ENCODE measurements at regions not wholly inside any gene's neighbourhood (a gene's known extent, or its start where the extent isn't known, plus 50 kb on each side); places are given as distances from the start of the nearest gene placed in this dataset.

DNA sequence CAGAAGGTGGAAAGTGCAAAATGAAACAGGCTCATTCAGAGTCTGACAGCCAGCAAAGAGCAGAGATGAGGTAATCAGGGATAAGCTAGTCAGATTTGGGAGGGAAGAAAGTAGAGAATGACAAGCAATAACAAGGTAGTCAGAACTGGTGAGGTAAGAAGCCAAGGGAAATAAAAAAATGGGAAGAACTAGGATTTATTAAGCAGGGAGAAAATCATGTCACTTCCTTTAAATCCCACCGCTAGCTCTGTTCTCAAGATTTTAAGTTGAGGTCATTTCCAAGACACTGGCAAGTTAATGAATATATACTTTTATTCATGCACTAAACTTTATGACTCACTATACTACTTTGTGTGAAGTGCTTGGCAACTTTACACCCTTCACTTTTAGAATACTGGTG lies 1106.8 kb downstream of the IGSF11 start:
- no peak for DNase-seq

DNA sequence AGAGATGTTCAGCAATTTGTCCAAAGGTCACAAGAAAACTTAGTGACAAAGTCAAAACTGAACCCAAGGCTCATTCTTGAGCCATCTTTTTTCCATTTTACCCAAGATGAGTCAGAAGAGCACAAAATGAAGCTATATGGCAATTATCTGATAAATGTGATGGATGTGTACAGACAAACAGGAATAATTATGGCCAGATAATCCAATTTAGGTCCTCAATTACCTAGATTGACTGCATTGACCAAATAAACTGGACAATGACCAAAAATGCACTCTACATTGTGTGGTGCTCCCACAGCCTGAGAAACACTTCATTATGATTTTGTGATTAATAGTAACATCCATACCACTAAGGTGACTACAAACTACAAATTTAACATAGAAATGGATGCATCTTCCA lies 1105.8 kb downstream of the IGSF11 start:
- DNase-seq, result no peak

DNA sequence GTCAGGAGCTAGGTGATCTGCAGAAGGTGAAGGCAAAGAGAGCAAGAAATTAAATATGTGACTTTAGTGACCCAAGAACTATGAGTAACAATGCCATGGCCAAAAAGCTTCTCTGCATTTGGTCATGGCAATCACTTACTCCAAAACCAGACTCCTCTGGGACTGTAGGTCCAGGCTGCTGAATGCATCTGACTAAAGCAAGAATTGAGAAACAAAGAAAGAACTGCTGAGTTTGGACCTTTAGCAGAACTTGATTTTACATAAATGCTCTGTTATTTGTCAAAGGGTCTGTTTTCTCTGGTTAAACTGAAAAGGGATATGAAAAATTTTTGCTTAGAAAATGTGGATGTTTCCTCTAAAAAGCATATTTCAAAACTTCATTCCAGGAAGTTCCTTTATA lies 1102.2 kb downstream of the IGSF11 start:
- DNase-seq, result no peak

DNA sequence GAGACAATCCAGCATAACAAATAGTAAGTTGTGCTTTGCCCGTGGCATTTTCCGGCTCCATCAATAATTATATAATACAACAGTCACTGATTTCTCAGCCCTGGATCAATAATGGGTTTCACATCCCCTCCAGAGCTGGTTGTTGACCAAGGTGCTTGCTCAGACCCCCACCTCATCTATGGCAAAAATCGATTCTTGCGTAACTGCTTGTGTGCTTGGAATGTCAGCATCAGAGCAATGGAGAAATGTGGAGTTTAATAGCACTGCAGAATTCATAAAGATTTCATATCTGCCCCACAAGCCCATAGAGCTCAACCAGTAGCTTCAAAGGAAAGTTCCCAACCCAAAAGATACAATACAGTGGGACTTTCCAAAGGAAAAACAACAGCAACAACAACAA lies 1098.5 kb downstream of the IGSF11 start:
- DNase-seq, result no peak

DNA sequence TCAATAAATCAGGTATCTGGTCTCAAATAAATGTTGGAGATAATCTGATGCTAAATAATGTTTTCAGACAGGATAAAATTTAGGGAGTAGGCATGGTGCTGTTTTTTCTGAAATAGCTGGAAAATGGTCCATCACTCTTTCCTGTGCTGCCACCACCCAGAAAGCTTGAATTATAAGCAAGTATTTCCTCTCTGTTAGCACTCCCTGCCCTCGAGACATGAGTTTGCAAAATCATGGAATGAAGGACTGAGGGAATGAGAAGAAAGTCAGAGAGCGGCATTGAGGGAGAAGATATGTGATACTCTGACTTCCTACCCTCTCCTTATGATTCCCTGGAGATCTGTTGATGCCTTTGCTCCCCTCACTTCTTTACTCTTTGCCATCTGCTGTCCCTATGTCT lies 1095.7 kb downstream of the IGSF11 start:
- DNase-seq, result no peak

DNA sequence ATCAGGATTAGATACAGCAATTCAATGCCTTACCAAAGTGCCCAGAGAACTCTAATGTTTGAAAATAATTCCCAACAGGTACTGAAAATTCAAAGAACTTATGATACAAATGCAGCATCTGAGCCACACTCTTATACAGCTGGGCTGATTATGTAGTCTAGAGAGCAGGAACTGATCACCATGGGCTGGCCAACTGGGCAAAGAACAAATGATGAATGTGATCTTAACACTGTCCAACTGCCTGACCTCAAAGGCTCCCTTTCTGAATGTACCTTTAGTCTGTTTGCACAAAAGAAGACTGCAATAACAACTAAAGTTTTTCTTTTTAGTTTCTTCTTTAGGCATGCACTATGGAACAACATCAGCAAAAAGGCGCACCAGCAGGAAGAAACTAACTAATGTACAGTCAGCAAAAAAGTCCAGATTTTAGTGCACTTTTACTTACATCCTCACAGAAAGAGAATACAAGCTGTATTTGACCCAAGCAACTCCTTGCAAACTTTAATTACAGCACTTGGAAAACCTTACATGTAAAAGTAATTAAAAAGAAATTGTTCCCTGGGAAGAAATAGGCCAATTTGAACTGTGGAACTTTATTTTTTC lies 1095.1 kb downstream of the IGSF11 start:
- no peak for DNase-seq

DNA sequence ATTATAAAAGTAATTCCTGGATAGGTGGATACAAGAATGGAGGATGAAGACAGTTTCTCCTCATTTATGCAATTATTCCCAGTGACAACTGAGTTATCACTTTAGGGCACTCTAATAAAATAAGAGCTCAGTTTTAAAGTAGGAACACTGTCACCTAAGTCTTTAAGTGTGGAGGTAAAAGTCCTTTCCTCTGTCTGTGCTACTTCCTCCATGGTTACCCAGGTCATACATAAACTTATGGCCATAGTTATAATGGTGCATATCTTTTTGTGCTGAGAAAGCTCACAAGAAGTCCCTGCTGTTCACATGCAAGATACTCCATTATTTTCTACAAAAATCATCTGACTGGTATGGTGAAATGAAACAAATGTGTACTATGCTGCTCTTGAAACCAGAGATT lies 1093.6 kb downstream of the IGSF11 start:
- no peak for DNase-seq

DNA sequence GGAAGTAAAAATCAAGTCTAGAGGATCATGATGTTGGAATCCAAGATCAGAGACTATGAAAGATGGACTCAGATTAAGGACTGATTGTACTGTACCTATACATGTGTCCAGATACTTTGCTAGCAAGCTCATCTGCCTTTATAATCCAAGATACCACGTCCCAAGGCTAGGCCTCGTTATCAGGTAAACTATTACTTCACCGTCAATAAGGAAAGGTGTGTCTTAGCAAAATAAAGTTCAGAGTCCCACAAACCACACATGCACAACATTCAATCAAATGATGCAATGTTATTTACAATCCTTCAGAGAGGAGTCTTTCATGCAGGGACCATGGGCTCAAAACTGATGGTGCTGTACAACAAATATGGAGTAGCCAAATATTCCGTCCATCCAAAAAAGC lies 1092.9 kb downstream of the IGSF11 start:
- DNase-seq, result no peak

DNA sequence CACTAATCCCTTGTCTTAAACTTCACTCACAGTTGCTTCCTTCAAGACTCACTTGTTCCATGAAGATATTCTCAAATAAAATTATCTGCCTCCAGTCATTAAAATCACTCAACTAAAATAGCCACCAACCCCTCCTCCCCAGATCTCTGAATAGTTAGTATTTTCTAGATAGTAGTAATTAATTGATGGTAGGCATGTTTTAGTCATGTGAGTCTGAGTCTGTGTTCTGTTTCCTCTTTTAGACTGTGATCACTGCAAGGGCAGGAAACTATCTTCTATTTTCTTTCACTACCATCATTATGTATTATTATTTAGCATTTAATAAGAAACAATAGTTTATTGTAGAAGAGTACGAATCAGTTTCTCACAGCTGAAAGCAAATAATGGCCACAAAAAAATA lies 1080.5 kb downstream of the IGSF11 start:
- DNase-seq, result no peak

DNA sequence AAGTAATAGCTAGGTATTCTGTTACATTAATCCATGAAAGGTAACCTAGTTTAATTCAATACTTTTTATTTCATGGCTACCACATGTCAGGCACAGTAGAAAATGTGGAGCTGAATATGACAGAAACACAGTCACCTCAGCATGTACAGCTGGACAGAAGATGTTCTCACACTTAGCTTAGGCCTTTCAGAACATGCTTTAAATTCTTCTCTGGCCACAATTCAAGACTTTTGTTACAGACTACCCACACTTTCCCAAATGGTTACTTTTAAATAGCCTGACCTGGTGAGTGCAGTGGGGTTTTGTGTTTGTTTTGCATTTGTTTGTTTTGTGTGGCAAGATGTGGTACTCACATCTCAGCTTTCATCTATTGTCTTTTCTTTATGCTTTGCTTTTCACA lies 1079.5 kb downstream of the IGSF11 start:
- DNase-seq, result no peak

DNA sequence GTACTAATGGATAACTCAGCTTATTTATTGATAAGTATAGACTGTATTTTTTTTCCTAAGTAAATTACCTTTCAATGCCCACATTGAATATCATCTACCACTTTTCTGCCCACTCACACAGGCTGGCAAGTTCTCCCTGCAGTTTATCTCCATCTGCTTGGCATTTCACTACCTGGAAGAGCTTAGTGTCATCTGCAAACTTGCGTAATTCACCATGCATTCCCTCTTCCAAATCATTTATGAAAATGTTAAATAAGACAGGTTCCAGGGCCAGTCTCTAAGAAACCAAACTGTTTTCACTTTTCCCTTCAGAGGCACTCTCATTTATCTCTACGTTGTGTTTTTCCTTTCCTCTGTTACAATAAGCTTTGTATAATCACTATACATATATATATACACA lies 1076.6 kb downstream of the IGSF11 start:
- DNase-seq, result no peak

DNA sequence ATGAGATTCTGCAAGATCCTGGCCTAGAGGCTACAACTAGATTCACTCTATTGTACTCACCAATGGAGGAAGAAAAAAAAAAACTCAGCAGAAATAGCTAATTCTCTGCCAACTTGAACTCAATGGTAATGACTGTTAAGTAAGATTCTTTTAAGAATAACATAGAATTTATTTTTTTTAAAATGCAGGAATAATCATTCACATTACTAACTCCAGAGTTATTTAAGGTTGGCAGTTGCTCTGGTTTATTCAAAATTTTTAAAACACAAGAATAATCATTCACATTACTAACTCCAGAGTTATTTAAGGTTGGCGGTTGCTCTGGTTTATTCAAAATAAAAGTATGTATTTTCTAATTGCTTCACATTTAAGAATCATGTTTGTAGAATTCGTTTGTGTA lies 1071.9 kb downstream of the IGSF11 start:
- DNase-seq, result no peak

DNA sequence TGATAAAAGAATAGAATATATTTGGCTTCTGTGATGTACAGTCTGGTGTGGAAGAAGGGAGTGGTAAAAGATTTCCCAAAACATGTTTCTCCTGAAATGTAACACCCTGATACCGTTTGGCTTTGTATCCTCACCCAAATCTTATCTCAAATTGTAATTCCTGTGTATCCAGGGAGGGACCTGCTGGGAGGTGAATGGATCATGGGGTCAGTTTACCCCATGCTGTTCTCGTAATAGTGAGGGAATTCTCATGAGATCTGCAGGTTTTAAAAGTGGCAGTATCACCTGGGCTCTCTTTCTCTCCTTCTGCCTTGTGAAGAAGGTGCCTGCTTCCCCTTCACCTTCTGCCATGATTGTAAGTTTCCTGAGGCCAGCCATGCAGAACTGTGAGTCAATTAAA lies 1070.8 kb downstream of the IGSF11 start:
- no peak for DNase-seq

DNA sequence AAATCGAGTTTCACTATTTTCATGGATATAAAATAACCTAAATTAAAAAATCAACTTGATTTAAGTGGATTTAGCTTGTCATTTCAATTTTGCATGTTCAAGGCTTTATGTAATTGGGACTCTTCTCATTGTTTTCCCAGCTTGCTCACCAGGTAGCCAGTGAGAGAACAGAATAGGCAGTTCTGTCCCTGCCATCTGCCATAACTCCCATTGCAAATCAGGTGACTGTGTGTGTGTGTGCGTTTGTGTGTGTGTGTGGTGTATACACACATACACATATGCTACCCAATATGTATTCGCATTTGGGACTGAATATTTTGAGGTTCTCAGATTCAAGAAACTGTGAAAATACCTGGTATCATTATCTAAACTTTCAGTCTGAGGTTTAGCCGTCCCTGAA lies 1069.8 kb downstream of the IGSF11 start:
- DNase-seq, result no peak

DNA sequence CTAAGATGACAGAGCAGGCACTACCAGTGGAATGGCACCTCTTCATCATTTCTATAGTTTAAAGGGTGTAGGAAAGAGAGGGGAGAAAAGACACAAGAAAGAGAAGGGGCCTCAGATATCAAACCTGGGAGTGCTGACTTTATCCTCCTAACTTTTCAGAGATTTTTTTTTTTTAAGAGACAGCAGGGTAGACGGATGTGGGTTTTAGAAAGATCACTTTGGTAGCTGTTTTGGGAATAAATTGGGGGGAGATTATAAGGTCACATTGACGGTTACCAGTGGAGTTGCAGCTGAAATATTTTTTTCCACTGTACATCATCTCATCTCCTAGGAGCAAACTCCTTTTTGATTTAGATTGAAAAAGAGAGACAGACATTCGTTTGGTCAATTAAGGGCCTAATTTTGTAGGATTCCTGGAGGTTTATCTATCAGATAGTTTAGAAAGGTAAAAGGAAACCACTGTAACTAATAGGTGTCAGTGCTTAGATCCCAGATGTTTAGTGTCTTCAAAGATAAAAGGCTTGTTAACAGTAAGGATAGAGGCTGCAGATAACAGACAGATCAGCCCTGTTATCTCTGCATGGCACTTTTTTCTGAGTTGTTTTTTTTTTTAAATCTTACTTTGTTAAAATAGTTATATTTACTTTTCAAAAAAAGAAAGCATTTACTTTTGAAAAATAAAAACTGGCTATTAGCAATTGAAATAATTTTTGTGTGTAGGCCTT lies 1057.0 kb downstream of the IGSF11 start:
- no peak for DNase-seq

DNA sequence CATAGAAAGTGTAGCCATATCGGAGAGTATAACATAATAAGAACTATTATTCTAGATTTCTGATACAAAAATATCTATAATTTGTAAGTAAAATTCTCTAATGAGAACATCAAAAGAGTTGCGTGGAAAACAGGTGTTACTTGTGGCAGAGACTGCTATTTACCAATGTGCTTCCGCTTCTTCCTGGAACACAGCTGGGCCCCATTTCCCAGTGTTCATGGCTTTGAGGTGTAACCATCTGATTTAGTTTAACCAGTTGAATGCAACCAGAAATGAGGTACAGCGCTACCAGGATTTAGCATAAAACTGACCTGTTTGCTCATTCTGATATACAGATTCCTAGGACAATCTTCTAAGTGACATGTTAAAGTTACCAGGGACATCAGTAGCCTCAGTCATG lies 1055.2 kb downstream of the IGSF11 start:
- no peak for DNase-seq

DNA sequence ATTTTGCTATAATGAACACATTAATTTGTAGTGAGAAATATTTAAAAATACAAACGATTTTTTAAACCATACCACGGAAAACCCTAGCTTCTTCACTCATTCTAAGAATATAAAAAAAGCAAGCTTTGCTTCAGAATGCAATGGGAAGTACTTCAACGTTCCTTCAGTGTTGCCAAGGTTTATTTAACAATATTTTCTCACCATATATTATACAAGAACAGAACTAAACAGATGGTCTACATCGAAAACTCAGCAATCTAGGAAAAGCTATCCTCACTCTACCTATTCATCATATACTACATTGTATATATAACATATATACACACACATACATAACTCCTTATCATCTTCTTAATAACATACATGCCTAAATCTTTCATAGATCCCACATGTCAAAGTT lies 1047.4 kb downstream of the IGSF11 start:
- no peak for DNase-seq

DNA sequence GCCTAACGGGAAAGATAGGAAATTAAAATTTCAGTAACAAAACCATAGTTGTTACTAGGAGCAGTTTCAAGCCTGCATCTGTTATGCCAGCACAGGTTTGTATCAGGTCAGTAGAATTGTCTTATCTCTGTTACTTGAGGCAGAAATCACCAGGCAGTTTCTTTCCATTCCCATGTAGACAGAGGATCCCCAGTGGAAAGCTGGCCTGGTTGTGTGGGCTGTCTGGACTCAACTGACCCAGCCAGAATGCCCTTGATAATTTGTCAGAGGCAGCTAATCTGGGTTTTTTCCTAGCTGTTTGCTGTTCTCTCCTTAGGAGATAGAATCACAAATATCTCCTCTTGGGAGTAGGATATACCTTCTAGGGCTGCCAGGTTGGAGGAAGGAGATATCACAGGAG lies 1044.7 kb downstream of the IGSF11 start:
- no peak for DNase-seq

DNA sequence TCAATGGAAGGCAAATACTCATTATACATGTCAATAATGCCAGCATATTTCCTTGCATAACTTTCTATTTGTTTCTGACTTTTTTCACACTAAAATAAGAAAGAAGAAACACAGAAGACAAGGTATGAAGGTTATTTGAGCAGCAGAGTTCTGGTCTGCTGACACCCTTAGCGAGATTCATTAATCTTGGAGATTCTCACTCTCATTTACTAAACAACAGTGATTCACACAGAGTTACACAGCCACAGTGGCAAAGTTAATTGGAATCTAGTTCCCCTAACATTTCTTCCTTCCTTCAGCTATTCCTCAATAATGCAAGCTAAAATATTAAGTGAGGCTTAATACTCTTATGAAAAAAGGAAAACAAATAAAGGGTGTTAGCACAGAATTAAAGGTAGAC lies 1044.0 kb downstream of the IGSF11 start:
- DNase-seq, result no peak

DNA sequence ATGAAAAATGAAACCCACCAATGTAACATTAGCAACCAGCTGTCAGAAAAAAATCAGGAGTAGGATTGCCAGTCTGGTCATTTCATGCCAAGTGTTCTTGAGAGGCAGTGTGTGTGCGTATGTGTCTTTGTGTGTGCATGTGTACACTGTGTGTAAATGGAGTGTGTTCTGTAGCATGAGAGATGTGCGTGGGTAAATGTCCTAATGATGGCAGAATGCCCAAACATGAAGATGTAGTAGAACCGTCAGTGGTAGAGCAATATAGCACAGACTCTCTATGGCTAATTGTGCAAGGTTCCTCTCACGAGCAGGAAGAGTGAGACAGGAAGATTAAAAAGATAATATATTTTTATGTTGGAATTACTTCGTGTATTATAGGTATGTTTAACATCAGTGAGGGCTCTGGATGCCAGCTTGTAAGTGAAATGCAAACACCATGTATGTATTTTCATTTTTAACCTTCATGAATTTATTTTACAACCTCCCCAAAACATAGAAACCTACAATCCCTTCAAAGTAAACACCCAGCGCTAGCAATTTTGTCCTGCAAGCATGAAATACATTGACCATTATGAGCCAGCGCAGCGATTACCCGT lies 1038.7 kb downstream of the IGSF11 start:
- DNase-seq, result no peak

DNA sequence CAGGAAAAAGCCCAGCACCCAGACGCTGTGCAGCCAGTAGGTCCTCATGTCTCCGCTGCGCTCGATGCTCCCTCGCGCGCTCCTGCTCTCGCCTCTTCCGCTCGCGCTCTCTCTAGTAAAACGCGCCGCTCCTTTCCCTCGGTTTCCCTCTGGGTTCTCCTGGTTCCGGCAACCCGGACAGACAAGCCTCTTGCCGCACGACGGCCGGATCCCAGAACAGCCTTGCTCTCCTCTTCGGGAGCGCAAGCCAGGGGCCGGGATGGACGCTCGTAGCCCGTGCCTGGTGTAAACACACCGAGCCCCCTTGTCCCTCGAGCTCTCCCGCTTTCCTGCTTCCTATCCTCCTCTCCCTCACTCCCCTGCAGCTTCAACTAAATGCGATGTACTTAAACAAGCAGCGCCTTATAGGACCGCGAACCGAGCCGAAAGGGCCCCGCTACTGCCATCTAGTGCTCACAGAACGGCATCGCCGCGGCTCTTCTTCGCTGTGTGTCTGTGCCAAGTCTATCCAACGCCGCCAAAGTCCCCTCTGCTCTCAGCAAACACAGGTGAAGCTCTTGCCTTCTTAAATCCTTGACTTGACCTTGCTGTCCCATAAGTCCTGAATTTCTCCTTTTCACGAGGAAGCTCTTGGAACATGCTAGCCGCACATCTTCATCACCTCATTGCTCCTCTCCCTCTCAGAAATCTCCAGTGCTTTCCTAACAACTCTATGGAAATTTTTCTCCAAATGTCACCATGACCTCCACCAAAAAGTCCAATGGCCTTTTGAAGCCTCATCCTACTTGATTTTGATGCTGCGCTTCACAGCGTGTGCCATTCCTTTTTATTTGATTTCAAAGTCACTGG lies 1037.2 kb downstream of the IGSF11 start:
- DNase-seq, result no peak

DNA sequence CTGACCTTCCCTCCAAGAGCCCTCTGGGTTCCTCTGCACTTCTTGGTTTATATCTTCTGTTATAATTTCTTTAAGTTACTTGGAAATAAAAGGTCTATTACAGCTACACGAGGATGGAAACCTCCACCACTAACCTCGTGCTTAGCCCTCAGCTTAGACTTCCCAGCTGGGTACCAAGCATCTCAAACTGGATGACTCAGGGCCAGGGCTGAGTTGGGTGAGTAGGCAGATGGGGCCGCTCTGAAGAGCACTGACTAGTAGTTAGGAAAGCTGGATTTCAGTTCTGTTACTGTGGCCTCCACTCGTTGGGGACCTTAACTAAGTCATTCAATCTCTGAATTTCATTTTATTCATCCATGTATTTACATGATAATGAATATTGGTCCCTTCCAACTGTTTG lies 1036.6 kb downstream of the IGSF11 start:
- no peak for DNase-seq

DNA sequence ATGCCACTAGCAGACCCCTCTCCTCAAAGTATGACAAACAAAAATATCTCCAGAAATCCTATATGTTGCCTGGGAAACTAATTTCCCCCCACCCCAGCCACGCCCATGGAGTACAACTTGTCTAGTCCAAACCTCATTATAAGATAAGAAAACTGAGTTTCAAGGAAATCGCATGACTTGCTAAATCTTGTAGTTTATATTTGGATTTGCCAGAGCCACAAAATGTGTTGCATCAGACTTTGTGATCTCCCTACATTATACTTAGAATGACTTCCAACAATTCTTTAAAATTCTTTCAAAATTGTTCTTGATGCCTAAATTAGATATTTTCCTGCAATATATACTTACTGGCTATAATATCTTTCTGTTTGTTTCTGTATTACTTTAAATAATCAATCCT lies 1034.4 kb downstream of the IGSF11 start:
- no peak for DNase-seq

DNA sequence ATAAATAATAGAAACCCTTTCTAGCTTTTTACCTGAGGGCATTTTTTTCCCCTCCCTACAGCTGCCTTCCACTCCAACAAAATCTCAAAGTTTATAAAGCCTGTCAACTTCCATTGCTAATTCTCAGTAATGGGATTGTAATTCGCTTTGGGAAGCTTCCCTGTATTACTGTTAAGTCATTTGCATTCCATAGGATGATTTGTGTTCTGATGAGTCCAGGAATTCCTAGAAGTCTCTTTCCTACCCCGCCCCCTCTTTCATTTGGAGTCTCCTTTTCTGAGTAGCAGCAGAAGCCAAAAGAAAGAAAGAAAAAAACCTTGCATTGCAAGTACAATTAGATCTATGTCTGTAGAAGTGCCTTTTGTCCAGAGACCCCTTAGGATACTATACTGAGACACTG lies 1033.3 kb downstream of the IGSF11 start:
- DNase-seq, result no peak

Data from AML-193 (cell line).